NCI-H774 (cell line): ENCODE measurements at regions not wholly inside any gene's neighbourhood (a gene's known extent, or its start where the extent isn't known, plus 50 kb on each side); places are given as distances from the start of the nearest gene placed in this dataset.

Experiments
- DNase-seq: peaks from one replicate; lab custom pipeline; 2025; lab: John Stamatoyannopoulos, UW

DNA sequence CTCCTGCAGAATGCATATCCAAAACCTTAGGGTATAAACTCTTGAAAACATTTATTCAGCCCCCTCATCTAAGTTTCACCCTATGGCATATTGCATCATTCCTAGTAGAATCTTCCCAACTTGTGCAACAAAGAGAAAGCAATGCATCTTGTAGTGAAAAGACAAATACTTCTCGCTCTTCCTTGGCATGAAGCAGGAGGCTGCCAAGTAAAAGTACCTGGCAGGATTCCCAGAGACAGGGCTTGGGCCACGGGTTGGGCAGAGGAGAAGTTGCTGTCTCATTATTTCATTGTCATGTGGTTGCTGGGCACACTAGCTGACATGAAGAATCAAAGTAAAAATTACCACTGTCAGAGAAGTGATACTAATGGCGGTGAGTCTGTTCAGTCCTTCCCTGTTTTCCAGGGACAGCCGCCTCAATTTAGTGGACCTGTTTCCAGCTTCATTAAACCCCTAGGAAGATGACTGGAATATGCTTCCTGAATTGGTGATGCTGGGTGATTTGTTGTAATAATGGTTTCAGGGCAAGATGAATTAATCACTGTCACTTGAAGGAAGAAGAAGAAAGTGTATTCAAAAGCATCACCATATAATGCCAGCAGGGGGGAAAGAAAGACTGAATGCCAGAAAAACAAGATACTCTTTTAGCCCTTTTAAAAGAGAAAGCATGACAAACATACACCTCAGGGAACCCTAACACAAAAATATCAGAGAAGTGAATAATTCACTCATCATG lies 380.5 kb upstream of the IGFBP7 start:
- no peak for DNase-seq

DNA sequence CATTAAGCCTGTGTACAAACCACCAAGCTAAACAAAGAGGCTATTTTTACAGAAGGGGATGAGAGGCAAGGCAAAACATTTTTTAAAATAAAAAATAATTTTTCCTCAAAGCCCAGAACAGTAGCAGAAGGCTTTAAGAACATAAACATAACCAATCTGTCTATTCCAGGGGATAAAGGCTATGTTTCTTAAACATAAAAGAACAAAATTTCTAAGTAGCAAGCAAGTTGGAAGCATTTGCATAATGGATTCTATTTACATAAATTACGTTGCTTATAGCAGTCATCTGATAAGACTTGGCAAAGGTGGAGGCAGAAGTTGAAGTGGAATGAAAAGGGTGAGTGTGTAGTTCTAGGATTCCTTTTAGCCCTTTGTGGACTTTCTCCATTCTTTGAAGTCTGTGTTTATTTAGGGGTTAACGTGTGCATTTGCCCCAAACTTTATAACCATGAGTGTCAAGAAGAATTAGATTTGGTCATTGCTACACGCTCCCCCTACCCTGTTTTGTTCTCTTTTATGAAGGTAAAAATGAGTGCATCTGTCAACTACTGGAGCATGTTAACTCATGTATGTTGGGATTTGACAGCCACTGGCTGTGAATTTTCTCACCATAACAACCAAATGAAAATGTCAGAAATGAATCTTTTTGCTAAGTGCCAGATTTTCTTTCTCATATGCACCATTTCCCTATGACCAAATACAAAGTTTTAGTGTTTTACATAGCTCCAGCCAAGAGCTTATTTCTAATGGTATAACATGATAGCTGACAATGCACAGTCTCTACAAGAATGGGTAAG lies 378.4 kb upstream of the IGFBP7 start:
- DNase-seq: no peak

DNA sequence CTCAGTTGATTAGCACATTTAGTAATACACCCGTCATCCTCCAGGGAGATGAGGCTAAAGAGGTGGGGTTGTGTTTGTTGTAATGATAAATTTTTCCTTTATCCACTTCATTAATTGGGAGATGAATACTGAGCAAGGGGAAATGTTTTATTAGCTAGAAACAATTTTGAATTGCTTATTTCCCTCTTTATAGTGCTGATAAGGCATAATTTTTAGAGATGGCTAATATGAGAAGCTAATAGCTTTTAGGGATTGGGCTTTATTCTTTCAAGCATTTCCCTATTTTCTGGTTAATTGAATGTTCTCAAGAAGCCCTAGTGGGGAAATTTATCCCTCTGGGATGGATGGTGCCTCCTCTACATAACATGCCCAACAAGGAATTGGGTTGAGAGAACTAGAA lies 365.2 kb upstream of the IGFBP7 start:
- DNase-seq: no peak

DNA sequence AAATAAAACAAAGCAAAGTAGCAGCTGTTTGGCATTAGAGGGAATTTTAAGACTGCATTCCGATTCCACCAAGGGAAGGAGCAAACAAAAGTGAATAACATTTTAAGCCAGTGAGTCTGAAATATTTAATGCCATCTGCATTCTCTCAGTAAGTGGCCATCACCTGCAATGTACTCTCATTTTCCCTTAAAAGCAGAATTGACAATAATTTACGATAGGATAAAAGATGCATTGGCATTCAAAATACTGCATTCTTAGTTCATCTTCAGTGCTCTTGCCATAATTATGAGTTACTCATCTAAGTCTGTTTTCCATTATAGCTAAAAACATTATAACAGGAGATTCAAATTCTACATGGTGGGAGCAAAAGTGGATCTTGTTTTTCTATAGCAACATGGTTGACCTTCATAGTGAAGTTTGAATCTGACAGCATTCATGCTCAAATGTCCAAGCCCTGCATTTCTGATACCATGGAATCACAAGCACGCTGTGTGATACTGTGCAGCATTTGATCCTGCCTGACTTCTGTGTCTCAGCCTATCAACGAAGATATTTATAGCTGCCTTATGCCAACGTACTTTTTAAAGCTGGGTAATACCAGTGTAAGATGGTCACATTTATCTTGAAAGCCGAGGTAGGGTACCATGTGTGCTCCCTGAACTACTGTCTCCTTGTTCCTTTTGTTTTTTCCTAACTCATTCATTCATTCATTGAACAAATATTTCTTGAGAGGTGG lies 355.3 kb upstream of the IGFBP7 start:
- no peak for DNase-seq

DNA sequence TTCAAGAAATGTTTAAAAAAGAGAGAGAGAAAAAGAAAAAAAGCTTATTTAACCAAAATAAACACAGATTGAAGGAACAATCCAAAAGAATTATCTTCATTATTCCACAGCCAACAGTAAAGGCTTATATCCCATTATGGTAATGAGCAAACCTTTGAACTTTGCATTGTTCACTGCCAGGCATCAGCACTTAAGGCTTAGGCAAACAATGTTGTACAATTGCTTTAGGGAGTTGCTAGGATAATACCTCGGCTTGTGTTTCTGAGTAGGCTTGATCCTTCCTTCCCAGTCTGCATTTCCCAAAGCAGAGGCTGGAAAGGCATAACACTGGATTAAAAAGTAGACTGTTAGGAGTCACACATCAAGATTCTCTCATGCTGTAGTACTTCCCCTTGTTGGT lies 352.7 kb upstream of the IGFBP7 start:
- DNase-seq: peak; percentile 80

DNA sequence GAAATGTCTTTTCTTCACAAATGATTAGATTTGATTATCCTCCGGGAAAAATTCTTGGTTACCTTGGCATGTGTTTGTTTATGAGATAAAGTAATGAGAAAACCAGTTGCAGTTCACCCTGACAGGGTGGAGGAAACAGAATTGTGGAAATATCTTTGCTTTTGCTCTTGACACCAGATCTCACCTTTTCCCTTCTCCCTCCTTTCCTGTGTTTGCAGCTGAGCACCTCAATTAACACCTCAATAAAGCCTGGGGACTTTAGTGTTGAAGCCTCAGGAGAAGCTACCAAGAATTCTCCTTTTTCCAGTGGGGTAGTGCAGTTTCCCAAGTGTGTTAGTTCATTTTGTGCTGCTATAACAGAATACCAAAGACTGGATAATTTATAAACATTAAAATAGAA lies 350.8 kb upstream of the IGFBP7 start:
- DNase-seq: no peak

DNA sequence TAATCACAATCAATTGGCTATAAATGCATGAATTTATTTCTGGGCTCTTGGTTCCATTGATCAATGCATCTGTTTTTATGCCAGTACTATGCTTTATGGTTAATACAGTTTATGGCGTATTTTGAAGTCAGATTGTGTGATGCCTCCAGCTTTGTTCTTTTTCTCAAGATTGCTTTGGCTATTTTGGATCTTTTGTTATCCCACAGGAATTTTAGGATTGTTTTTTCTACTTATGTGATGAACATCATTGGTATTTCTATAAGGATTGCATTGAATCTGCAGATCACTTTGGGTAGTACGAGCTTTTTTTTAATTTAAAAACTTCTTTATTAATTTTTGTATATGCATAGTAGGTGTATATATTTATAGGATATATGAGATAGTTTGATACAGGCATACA lies 338.7 kb upstream of the IGFBP7 start:
- no peak for DNase-seq

DNA sequence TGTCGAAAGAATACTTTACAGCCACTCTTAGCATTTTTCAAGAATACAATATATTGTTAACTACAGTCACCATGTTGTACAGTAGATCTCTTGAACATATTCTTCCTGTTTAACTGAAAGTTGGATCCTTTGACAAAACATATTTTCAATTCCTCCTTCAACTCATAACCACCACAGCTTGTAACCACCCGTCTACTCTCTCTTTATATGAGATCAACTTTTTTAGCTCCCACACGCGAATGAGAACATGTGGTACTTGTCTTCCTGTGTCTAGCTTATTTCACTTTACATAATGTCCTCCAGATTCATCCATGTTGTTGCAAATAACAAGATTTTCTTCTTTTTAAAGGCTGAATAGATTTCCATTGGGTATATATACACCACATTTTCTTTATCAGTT lies 338.3 kb upstream of the IGFBP7 start:
- DNase-seq: no peak

DNA sequence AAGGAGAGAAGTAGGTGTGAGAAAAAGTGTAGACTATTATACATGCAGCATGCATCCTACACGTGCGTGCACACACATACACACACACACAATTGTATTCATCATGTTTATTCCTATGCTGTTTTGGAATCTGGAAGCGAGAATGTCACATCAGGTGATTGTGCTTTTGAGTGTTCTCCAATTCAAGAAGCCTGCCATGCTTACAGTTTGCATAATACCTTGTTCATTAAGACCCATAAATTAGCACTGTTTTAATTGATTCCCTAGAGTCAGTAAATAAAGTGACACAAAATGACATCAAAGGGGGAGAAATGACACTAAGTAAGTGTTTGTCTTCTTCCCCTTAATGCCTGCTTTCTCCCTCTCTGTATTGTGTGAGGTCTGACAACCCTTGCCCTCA lies 336.1 kb upstream of the IGFBP7 start:
- DNase-seq: no peak

DNA sequence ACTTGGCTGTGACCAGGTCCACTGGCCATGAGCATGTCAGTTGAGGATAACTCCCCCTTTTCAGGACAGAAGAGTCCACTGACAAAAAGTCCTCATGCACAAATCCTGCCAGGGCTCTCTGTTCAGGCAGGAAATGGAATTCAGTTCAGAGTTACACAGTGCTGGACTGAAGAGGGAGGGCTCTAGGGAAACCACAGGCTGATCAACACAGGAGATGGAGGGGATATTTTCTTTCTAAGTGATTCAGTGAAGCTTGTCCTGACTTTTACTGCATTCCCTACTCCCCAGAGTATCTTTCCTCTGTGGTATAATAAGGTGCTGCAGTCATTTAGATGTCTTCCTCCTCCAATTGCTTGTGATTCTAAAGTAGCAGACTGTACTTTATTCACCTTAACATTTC lies 335.5 kb upstream of the IGFBP7 start:
- DNase-seq: no peak

DNA sequence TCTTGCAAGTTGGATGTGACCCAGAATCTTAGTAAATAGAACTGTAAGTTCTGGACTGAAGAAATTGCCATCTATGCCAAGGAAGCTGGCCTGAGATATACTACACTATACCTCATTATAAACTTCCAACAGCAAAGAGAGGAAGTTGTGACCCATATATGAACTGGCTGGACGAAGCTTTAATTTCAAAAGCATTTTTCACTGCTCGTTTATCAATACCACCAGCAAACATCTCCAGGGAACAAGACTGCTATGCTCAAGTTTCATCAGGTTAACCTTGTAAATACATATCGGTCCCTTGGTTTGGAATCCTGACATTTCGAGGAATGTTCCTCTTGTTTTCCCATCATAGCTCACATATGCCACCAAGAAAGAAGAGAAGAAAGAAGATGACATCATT lies 334.5 kb upstream of the IGFBP7 start:
- DNase-seq: no peak

DNA sequence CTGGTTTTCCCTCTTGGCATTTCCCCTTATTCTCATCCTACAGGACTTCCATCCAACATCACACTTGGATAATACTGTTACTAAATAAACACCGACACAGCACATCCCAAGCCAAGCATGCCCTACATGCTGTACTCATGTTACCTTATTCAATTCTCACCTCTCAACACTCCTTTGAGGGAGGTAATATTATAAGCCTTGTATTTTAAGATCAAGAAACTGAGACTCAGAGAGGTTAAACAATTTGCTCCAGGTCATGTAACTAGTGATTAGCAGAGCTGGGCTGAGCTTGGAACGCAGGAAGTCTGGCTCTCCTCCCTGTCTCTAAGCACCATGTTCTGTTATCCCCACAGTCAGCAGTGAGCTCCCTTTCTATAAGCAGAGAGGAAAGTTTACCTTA lies 333.6 kb upstream of the IGFBP7 start:
- DNase-seq: no peak

DNA sequence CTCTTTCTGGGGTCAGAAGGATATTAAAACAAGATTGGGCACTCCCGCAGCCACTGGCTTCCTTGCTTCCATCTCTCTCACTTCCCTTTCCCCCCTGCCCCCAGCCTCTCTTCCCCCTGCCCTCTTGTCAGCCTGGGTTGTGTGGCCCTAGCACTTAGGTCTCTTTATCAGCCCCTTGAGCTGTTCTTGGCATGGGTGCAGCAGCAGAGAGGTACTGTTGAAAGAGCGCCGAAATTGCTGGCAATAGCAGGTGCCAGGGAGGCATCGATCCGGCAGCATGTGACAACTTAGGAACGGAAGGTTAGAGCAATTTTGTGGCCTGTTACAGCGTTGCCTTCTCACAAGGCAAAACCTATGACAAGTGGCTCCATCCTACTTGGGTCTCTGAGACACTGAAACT lies 333.1 kb upstream of the IGFBP7 start:
- no peak for DNase-seq

DNA sequence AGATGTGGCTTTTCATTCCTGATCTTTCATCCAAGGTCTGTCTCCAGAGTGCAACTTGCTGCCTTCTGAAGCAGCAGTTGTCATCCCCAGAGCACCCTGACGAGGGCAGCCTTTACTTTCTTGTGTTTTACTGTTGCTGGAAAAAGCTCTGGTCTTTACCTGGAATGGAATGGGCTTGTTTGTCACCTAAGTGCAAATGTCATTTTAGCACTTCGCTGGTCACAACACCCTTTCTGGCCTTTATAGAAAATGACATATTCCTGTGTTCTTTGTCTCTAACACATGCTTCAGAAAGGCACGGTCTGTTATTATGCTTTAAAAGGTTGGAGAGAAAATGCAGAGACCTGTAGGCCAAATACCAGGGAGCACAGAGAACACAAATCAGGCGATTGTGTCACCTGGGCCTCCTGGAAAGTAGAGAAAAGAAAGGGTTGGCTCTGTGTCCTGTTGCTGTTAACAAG lies 332.7 kb upstream of the IGFBP7 start:
- DNase-seq: peak; percentile 41

DNA sequence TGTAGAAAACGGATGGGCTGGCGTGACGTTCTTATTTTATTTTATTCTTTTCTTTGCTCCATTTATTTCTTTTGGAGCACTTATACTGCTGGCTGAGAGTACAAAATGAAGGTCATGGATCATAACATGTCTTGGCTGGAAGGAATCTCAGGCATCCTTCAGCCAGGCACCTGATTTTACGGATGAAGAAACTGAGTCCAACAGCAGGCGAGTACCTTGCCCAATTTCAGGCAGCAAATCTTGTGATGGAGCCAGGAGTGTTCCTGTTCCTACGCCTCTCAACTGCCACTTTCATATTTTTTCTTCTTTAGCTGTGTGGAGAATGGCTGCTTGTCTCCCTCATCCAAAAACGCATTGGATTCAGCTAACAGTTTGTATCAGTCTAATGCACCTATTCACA lies 332.1 kb upstream of the IGFBP7 start:
- no peak for DNase-seq

DNA sequence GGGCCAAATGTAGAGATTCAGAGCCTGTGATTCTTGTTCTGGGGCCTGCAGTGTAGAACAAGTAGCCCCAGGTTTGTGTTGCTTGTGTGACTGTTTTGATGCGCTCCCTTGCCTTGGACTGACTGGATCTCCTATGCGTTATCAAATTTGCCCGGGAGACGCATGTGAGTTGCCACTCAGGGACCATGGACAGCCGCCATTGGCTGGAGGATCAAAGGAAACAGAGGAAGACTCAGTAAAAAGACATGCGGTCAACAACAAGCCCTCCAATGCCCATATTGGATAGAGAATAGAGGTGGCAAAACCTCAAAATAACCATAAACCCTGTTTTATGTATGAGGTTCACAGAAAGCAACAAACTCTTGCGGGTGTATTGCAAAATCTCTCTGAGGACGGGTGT lies 327.5 kb upstream of the IGFBP7 start:
- DNase-seq: no peak

DNA sequence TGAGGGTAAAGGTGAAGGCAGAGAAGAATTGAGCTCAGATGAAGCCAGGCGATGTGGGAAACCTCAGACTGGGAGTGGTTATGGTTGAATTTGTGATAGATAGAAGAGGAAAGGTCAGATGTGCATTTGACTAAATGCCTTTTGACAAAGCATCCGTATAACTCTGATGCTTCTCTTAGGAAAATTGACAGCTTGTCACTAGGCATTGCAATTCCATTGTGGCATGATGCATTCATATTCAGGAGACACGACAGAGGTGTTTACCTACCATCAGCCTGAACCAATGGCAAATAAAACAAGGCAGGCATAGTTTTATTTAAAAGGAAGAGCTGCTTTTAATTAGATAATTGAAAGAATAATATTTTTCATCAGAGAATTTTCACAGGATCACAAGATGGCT lies 325.1 kb upstream of the IGFBP7 start:
- no peak for DNase-seq

DNA sequence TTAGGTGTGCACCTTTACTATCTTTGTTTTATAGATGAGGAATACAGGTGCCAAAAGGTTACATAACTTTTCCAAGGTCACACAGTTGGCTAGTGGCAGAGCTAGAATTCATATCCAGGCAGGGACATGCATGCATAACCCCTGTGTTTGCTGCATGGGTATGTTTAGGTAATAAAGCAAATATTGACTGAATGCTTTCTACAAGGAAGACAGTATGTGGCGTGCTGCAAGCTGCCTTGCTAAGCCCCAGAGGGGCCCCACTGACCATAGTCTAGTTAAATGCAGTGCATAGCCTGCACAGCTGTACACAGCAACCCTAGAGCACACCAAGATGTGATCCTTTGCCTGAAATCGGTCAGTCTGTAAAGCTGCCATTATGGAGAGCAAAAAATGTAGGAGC lies 320.5 kb upstream of the IGFBP7 start:
- DNase-seq: no peak

DNA sequence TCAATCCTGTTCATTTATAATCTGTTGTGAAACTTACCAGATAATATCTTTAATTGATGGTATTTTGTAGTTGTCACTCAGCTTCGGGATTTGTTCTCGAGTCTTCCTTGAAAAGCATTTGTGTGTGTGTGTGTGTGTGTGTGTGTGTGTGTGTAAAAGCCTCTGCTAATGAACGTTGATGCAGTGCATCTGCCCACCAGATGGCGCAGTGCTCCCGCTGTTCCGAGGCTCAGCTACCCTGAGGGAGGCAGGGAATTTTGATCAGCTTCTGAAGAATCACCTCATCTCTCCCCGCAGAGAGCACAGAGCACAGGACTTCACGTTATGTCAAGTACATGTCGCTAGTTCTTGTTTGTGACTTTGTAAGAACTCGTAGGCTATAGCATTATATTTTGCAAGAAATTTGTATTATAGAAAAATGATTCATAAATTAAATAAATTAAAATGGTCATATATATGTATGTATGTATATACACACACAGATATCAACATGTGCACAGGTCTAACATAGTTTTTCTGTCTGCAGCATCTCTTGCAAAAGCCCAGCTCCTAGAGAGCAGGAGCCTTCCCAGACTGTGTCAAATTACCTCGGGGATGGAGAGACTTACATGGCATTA lies 316.7 kb upstream of the IGFBP7 start:
- DNase-seq: peak; percentile 66

DNA sequence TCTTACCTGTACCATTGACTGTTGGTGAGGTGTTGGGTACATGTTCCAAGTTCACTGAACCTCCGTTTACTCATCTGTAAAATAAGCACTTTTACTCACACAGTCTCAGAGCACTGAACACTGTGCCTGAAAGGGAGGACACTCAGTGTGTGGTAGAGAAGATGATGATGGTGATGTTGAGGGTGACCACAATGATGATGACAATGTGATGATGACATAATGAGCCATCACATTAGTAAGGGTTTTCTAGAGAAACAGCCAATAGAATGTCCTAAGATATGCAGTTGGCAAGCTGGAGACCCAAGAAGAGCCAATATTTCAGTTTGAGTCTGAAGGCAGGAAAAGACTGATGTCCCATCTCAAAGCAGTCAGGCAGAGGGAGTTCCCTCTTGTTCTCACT lies 315.4 kb upstream of the IGFBP7 start:
- no peak for DNase-seq

DNA sequence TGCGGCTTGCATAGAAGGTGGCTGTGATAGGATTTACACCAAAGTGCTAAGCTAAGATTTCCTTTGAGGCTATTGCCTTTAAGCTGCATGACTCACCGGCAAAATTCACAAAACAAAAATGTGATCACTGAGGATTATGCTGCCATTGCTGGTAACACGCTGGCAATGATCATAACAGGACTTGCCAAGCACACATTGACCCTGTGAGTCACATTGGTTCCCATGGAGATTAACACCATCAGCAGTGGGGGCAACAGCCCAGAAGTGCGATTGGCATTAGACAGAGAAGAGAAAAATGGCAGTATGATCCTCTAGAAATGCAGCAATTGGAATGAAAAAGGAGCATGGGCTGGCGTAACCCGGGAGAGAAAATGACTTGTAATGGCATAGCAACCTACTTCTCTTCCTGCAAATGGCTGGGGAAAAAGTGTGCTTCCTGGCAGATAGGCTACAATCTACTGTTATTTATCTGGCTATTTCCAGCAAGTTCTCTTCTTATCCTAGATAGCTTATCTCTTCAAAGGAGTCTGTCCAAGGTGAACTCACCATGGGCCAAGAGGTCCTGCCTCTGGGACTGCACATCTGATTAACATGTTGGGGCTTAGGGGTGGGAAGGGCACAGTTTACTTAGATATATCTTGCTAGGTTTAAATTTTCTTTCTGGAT lies 314.2 kb upstream of the IGFBP7 start:
- no peak for DNase-seq

DNA sequence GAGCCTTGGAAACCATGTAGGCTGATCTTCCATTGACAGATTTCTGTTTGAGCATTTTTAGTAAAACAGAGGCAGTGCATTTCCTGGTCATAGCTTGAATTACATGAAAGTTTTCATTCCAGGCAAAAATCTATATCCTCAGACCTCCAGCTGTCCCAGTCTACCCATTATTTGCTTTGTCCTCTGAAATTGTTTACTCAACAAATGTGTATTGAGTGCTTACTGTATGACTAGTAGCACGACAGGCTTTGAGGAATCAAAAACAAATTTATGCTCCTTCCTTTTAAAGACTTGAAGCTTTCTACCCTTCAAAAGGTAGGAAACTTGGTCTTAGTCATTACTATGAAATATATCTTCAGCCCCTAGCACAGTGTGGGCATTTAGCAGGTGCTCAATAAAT lies 307.9 kb upstream of the IGFBP7 start:
- DNase-seq: no peak
